ENCODE measurements at regions not wholly inside any gene's neighbourhood (a gene's known extent, or its start where the extent isn't known, plus 50 kb on each side); places are given as distances from the start of the nearest gene placed in this dataset.
"Not testable (repeated sequence)": the region's sequence is repeated elsewhere in the genome, so short reads cannot be mapped to it uniquely, and the experiment has no call there.

- no peak for TF ChIP-seq CTCF (IDR thresholded peaks at IDR 0.05; ENCODE audit: control insufficient read depth, insufficient read depth, low read depth, low read length, missing control alignments)
- no peak overlapping the region for H3K4me3 ChIP-seq (ENCODE audit: control insufficient read depth, low read depth, low read length)
- no peak for DNase-seq (ENCODE audit: low read depth)
Observed at GRCh38 chr19:30253581-30253996, 118.6 kb upstream of the ZNF536 start.

GRCh38 chr19:30254158-30254557 is 118.0 kb upstream of the ZNF536 start:
- H3K4me3 ChIP-seq (ENCODE audit: control insufficient read depth, low read depth, low read length): no peak overlapping the region
- no peak for TF ChIP-seq CTCF (IDR thresholded peaks at IDR 0.05; ENCODE audit: control insufficient read depth, insufficient read depth, low read depth, low read length, missing control alignments)
- no peak for DNase-seq (ENCODE audit: low read depth)

GRCh38 chr19:30254789-30255188 is 117.4 kb upstream of the ZNF536 start:
- no peak overlapping the region for H3K4me3 ChIP-seq (ENCODE audit: control insufficient read depth, low read depth, low read length)
- TF ChIP-seq CTCF (IDR thresholded peaks at IDR 0.05; ENCODE audit: control insufficient read depth, insufficient read depth, low read depth, low read length, missing control alignments): no peak
- DNase-seq (ENCODE audit: low read depth): no peak

- no peak for TF ChIP-seq CTCF (IDR thresholded peaks at IDR 0.05; ENCODE audit: control insufficient read depth, insufficient read depth, low read depth, low read length, missing control alignments)
- no peak for DNase-seq (ENCODE audit: low read depth)
- H3K4me3 ChIP-seq (ENCODE audit: control insufficient read depth, low read depth, low read length): no peak overlapping the region
Observed at GRCh38 chr19:30255791-30256495, 116.2 kb upstream of the ZNF536 start.

- H3K4me3 ChIP-seq (ENCODE audit: control insufficient read depth, low read depth, low read length): no peak overlapping the region
- DNase-seq (ENCODE audit: low read depth): no peak
- TF ChIP-seq CTCF (IDR thresholded peaks at IDR 0.05; ENCODE audit: control insufficient read depth, insufficient read depth, low read depth, low read length, missing control alignments): no peak
Observed at GRCh38 chr19:30256496-30256850, 115.7 kb upstream of the ZNF536 start.

GRCh38 chr19:30263830-30264381 is 108.3 kb upstream of the ZNF536 start:
- no peak for TF ChIP-seq CTCF (IDR thresholded peaks at IDR 0.05; ENCODE audit: control insufficient read depth, insufficient read depth, low read depth, low read length, missing control alignments)
- no peak for DNase-seq (ENCODE audit: low read depth)
- H3K4me3 ChIP-seq (ENCODE audit: control insufficient read depth, low read depth, low read length): no peak overlapping the region

- not testable (repeated sequence) for DNase-seq (ENCODE audit: low read depth); H3K4me3 ChIP-seq (ENCODE audit: control insufficient read depth, low read depth, low read length)
Observed at GRCh38 chr19:30265918-30266317, 106.3 kb upstream of the ZNF536 start.
